Kidney (tissue), 13 donors: ENCODE measurements at regions not wholly inside any gene's neighbourhood (a gene's known extent, or its start where the extent isn't known, plus 50 kb on each side); places are given as distances from the start of the nearest gene placed in this dataset.

Experiments
- DNase-seq, 5 donors: peaks; one replicate each; pipeline ENCODE4 v3.0.0-alpha.2; 2013 to 2020
- FAIRE-seq: peaks from 2 replicates; lab custom pipeline; 2012; peaks lifted over from hg19 to GRCh38; lab: Jason Lieb, UNC
- H3K27ac ChIP-seq, 2 donors: one replicate each; pipeline ENCODE4 v1.7.0; 2013; ENCODE audit warnings: low read depth in 2 of 2, low read length in 2 of 2, inconsistent platforms in 1 of 2
- H3K27me3 ChIP-seq: one replicate; pipeline ENCODE4 v1.7.1; 2013; ENCODE audit warnings: low read length, inconsistent platforms; ENCODE audit not compliant: control insufficient read depth, insufficient read depth
- H3K36me3 ChIP-seq, 3 donors: one replicate each; pipeline versions ENCODE4 v1.7.0 to v1.7.1; 2013; ENCODE audit warnings: low read length in 3 of 3, control low read depth in 1 of 3, inconsistent platforms in 1 of 3; ENCODE audit not compliant: insufficient read depth in 3 of 3, control insufficient read depth in 2 of 3
- H3K4me1 ChIP-seq, 3 donors: one replicate each; pipeline versions ENCODE4 v1.7.0 to v1.7.1; 2013; ENCODE audit warnings: low read length in 3 of 3, inconsistent platforms in 1 of 3, low read depth in 1 of 3; ENCODE audit not compliant: control insufficient read depth in 2 of 3, insufficient read depth in 2 of 3
- H3K4me3 ChIP-seq, 3 donors: one replicate each; pipeline versions ENCODE4 v1.7.0 to v1.8.1; 2013; ENCODE audit warnings: low read length in 3 of 3, control low read depth in 1 of 3, inconsistent platforms in 1 of 3
- H3K9ac ChIP-seq, 3 donors: one replicate each; pipeline versions ENCODE4 v1.7.0 to v1.7.1; 2013; ENCODE audit warnings: low read length in 3 of 3, control low read depth in 1 of 3, inconsistent platforms in 1 of 3
- H3K9me3 ChIP-seq, 3 donors: one replicate each; pipeline versions ENCODE4 v1.7.0 to v1.7.1; 2013; ENCODE audit warnings: low read length in 3 of 3, control low read depth in 1 of 3, inconsistent platforms in 1 of 3; ENCODE audit not compliant: control insufficient read depth in 2 of 3, insufficient read depth in 1 of 3
- CTCF ChIP-seq: IDR thresholded peaks from 3 replicates; pipeline ENCODE4 v1.5.1; 2012; ENCODE audit warnings: mild to moderate bottlenecking, moderate library complexity, borderline replicate concordance; ENCODE audit not compliant: insufficient read depth; ENCODE audit errors: extremely low read depth
- intact Hi-C: fragments of 100-400 bp; cut with DNase I; formaldehyde crosslinking; loops from one replicate; pipeline ENCODE4 v1.11.1; 2022
- donor health status: control.
- donor health status: control.
- donor health status: control.
- donor health status: control.
- donor health status: control.
- donor health status: DM: yes; HTN: yes; CAD: no.
- donor health status: Normal renal cell carcinoma (clear cell type).

- H3K27ac ChIP-seq = no peak overlapping the region
- intact Hi-C loops = no loop called here
- no peaks in the 10 kb centered on the region for H3K36me3 ChIP-seq
- H3K9me3 ChIP-seq = no peaks in the 10 kb centered on the region
- no peaks in the 10 kb centered on the region for H3K27me3 ChIP-seq
- FAIRE-seq (no peak), DNase-seq (no peak)
- no peak for TF ChIP-seq CTCF
- H3K4me3 ChIP-seq = no peak overlapping the region
- H3K4me1 ChIP-seq = no peaks in the 10 kb centered on the region
- H3K9ac ChIP-seq = no peak overlapping the region
Observed at GRCh38 chr15:94770199-94770598, 538.8 kb downstream of the MCTP2 start.

- TF ChIP-seq CTCF = no peak
- H3K4me1 ChIP-seq = no peaks in the 10 kb centered on the region
- FAIRE-seq (no peak), DNase-seq (no peak)
- no peaks in the 10 kb centered on the region for H3K9me3 ChIP-seq
- intact Hi-C loops = no loop called here
- no peaks in the 10 kb centered on the region for H3K36me3 ChIP-seq
- no peaks in the 10 kb centered on the region for H3K27me3 ChIP-seq
- H3K4me3 ChIP-seq = no peak overlapping the region
- H3K27ac ChIP-seq = no peak overlapping the region
- no peak overlapping the region for H3K9ac ChIP-seq
Observed at GRCh38 chr15:94777037-94777436, 545.7 kb downstream of the MCTP2 start.

DNA sequence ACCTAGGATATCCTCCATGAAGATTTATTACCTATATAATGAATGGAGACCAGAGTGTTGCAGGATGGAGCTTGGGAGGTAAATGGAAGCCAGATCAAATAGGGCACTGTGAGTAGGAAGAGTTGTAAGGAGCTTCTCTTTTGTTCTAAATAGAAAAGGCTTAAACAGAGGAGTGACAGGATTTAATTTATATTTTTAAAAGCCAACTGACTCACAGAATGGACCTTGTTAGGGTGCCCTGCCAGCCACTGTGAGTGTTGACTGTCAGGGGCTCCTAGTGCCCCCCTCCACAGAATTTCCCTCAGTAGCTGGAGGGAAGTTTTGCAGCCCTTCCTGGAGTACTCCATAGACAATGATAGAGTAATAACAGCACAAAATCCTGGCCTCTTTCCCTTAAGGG lies 547.5 kb downstream of the MCTP2 start:
- DNase-seq = no peak
- intact Hi-C loops = no loop called here
- Histone ChIP-seq H3K4me1 (no peaks in the 10 kb centered on the region), H3K9me3 (no peaks in the 10 kb centered on the region), H3K36me3 (no peaks in the 10 kb centered on the region), H3K4me3 (no peak overlapping the region), H3K9ac (no peak overlapping the region), H3K27me3 (no peaks in the 10 kb centered on the region), H3K27ac (no peak overlapping the region)
- no peak for TF ChIP-seq CTCF
- no peak for FAIRE-seq

DNA sequence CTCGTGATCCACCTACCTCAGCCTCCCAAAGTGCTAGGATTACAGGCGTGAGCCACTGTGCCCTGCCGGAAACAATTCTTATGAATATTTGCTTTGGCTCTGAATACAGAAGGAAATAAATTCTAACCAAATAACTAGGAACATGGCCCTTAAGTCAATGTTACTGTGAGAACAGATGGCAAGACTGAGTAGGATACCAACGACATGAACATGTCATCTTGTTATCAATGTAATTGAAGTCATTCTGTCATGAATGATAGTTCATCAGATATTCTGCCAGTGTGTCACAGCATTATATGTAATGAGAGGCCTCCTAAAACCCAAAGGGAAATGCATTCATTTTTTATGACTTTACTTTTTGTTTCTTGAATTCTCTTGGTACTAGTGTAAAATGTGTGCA lies 548.8 kb downstream of the MCTP2 start:
- DNase-seq = no peak
- intact Hi-C loops = no loop called here
- no peak for TF ChIP-seq CTCF
- Histone ChIP-seq H3K4me1 (no peaks in the 10 kb centered on the region), H3K27ac (no peak overlapping the region), H3K36me3 (no peaks in the 10 kb centered on the region), H3K9ac (no peak overlapping the region), H3K4me3 (no peak overlapping the region), H3K27me3 (no peaks in the 10 kb centered on the region), H3K9me3 (no peaks in the 10 kb centered on the region)
- no peak for FAIRE-seq
